Stimulated activated CD4-positive, alpha-beta T cell treated with anti-CD3 and anti-CD28 coated beads, Interleukin-12 subunit alpha, Interleukin-12 subunit beta, amount 100 ng/mL, for 24 hours (primary cell): ENCODE measurements at regions not wholly inside any gene's neighbourhood (a gene's known extent, or its start where the extent isn't known, plus 50 kb on each side); places are given as distances from the start of the nearest gene placed in this dataset.
"Not testable (repeated sequence)": the region's sequence is repeated elsewhere in the genome, so short reads cannot be mapped to it uniquely, and the experiment has no call there.

Source experiments
- DNase-seq, 2 experiments: peaks; one replicate each; pipeline ENCODE4 v3.0.0-alpha.2; 2020; ENCODE audit warnings: low read depth in 2 of 2

- DNase-seq, result no peak
Measured at GRCh38 chr5:163696579-163696887, 191.1 kb downstream of the MAT2B start.

GRCh38 chr5:163706053-163706771 lies 200.8 kb downstream of the MAT2B start:
- DNase-seq, result no peak

GRCh38 chr5:163712011-163712410 lies 206.6 kb downstream of the MAT2B start:
- no peak for DNase-seq

- DNase-seq, result no peak
Measured at GRCh38 chr5:163718272-163718671, 212.9 kb downstream of the MAT2B start.

GRCh38 chr5:163724305-163724704 lies 218.9 kb downstream of the MAT2B start:
- no peak for DNase-seq

GRCh38 chr5:163727028-163727427 lies 221.6 kb downstream of the MAT2B start:
- no peak for DNase-seq

GRCh38 chr5:163730206-163730756 lies 224.9 kb downstream of the MAT2B start:
- no peak for DNase-seq

GRCh38 chr5:163731256-163731655 lies 225.8 kb downstream of the MAT2B start:
- DNase-seq, result no peak

- DNase-seq, result no peak
Measured at GRCh38 chr5:163735069-163735468, 229.7 kb downstream of the MAT2B start.

- no peak for DNase-seq
Measured at GRCh38 chr5:163747586-163747985, 242.2 kb downstream of the MAT2B start.

GRCh38 chr5:163748934-163749333 lies 243.5 kb downstream of the MAT2B start:
- DNase-seq, result no peak

GRCh38 chr5:163750415-163750814 lies 245.0 kb downstream of the MAT2B start:
- not testable (repeated sequence) for DNase-seq

- DNase-seq, result no peak
Measured at GRCh38 chr5:163755505-163755904, 250.1 kb downstream of the MAT2B start.

- DNase-seq, result no peak
Measured at GRCh38 chr5:163756170-163756569, 250.8 kb downstream of the MAT2B start.

GRCh38 chr5:163757344-163757743 lies 251.9 kb downstream of the MAT2B start:
- no peak for DNase-seq

- no peak for DNase-seq
Measured at GRCh38 chr5:163758283-163758711, 252.9 kb downstream of the MAT2B start.

GRCh38 chr5:163759000-163759704 lies 253.7 kb downstream of the MAT2B start:
- DNase-seq, result no peak

GRCh38 chr5:163760498-163760897 lies 255.1 kb downstream of the MAT2B start:
- DNase-seq, result no peak

GRCh38 chr5:163766936-163767670 lies 261.7 kb downstream of the MAT2B start:
- no peak for DNase-seq

- DNase-seq, result no peak
Measured at GRCh38 chr5:163770625-163771024, 265.2 kb downstream of the MAT2B start.

- DNase-seq, result no peak
Measured at GRCh38 chr5:163772241-163772640, 266.8 kb downstream of the MAT2B start.

GRCh38 chr5:163772644-163773043 lies 267.2 kb downstream of the MAT2B start:
- no peak for DNase-seq

GRCh38 chr5:163773226-163773625 lies 267.8 kb downstream of the MAT2B start:
- no peak for DNase-seq
